ENCODE measurements at regions not wholly inside any gene's neighbourhood (a gene's known extent, or its start where the extent isn't known, plus 50 kb on each side); places are given as distances from the start of the nearest gene placed in this dataset.

GRCh38 chr4:32435308-32435707, 1715.1 kb downstream of the PCDH7 start:
- no peak for TF ChIP-seq CTCF (conservative IDR thresholded peaks at IDR 0.05; ENCODE audit: low read length)
- no peak for TF ChIP-seq EZH2phosphoT487 (IDR thresholded peaks at IDR 0.05; ENCODE audit: borderline replicate concordance, low read depth, low read length)
